HepG2 (cell line): ENCODE measurements at regions not wholly inside any gene's neighbourhood (a gene's known extent, or its start where the extent isn't known, plus 50 kb on each side); places are given as distances from the start of the nearest gene placed in this dataset.

Source experiments
- ELF1 ChIP-seq: sonication (generic); formaldehyde crosslinking; IDR thresholded peaks from 2 replicates; pipeline ENCODE4 v1.4.0; 2020; ENCODE audit warnings: missing genetic modification reagents
- KDM5A ChIP-seq: fragments of 200-600 bp; sonication (generic); IDR thresholded peaks from 2 replicates; pipeline ENCODE4 v1.7.0; 2018; ENCODE audit warnings: antibody characterized with exemption, mild to moderate bottlenecking, low read length, borderline replicate concordance
- MEIS1 ChIP-seq: sonication (generic); formaldehyde crosslinking; IDR thresholded peaks from 2 replicates; pipeline ENCODE4 v1.9.0; 2021; ENCODE audit warnings: mild to moderate bottlenecking, missing genetic modification reagents, moderate library complexity, borderline replicate concordance
- PAWR ChIP-seq: sonication (generic); formaldehyde crosslinking; IDR thresholded peaks from 2 replicates; pipeline ENCODE4 v1.4.0; 2020; ENCODE audit warnings: missing genetic modification reagents, mild to moderate bottlenecking, borderline replicate concordance
- POLR2AphosphoS5 ChIP-seq: IDR thresholded peaks from 2 replicates; pipeline ENCODE4 v1.6.1; 2012; ENCODE audit warnings: low read depth, low read length
- RFX5 ChIP-seq: IDR thresholded peaks from 2 replicates; pipeline ENCODE4 v1.6.1; 2011; ENCODE audit warnings: low read depth, low read length, improper control_type of control experiment
- TAF1 ChIP-seq: sonication (generic); formaldehyde crosslinking; IDR thresholded peaks from 2 replicates; pipeline ENCODE4 v1.4.0; 2020; ENCODE audit warnings: missing genetic modification reagents
- ZNF225 ChIP-seq: sonication (generic); formaldehyde crosslinking; IDR thresholded peaks from 2 replicates; pipeline ENCODE4 v1.4.0; 2020; ENCODE audit warnings: mild to moderate bottlenecking, missing genetic modification reagents
- TF ChIP-seq, protein P1 (sequence below): sonication (generic); formaldehyde crosslinking; conservative IDR thresholded peaks from 2 replicates; pipeline ENCODE4 v1.4.0; 2020; ENCODE audit warnings: missing genetic modification reagents
- TF ChIP-seq, protein P2 (sequence below): IDR thresholded peaks from 2 replicates; pipeline ENCODE4 v1.6.1; 2012; ENCODE audit warnings: inconsistent platforms
- TF ChIP-seq, protein P3 (sequence below): sonication (generic); formaldehyde crosslinking; IDR thresholded peaks from 2 replicates; pipeline ENCODE4 v1.8.1; 2023; ENCODE audit warnings: mild to moderate bottlenecking, moderate library complexity, missing genetic modification reagents

DNA sequence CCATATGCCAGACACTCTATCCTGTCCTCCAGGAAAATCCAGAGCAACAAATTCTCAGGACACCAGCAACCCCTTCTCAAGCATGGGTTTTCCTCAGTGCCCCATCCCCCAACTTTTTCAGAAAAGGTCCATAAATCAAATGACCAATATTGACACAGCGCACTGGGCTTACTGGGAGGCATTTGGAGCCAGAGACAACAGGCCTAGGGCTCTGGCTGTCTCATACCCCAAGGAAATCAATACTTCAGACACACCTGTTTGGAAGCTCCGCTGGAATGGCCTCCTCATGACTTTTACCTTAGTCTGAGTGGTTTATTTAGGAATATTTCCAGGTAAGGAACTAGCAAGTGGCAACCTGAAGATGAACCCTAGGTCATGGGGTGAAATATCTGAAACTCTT is 66.9 kb upstream of the TNR start:
- TF ChIP-seq, protein P1, sequence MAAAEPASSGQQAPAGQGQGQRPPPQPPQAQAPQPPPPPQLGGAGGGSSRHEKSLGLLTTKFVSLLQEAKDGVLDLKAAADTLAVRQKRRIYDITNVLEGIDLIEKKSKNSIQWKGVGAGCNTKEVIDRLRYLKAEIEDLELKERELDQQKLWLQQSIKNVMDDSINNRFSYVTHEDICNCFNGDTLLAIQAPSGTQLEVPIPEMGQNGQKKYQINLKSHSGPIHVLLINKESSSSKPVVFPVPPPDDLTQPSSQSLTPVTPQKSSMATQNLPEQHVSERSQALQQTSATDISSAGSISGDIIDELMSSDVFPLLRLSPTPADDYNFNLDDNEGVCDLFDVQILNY = no peak
- TF ChIP-seq RFX5 (no peak), TAF1 (CRISPR knock-in tag) (no peak), POLR2AphosphoS5 (no peak), ELF1 (no peak), KDM5A (no peak), MEIS1 (CRISPR knock-in tag) (no peak), PAWR (CRISPR knock-in tag) (no peak), ZNF225 (no peak)
- TF ChIP-seq, protein P2, sequence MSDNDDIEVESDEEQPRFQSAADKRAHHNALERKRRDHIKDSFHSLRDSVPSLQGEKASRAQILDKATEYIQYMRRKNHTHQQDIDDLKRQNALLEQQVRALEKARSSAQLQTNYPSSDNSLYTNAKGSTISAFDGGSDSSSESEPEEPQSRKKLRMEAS = no peak
- TF ChIP-seq, protein P3, sequence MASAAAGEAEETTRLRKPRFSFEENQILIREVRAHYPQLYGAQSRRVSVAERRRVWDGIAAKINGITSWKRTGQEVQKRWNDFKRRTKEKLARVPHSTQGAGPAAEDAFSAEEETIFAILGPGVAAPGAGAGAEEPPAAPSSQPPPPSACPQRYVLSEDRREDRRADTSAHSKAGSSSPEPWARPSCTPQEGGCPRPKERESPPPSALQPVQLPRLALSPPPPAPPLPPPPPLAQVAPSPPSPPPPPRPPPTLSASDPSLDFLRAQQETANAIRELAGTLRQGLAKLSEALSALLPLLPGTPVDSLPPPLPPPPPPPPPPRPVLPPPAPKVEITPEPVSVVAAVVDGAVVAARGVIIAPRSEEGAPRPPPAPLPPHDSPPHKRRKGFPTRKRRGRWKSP = no peak
